Sigmoid colon (tissue), 6 donors: ENCODE measurements at regions not wholly inside any gene's neighbourhood (a gene's known extent, or its start where the extent isn't known, plus 50 kb on each side); places are given as distances from the start of the nearest gene placed in this dataset.

ENCODE experiments used
- DNase-seq: peaks from one replicate; pipeline ENCODE4 v3.0.0-alpha.2; 2019
- H3K27ac ChIP-seq, 4 donors: fragments of 200-600 bp; sonication (generic); one replicate each; pipeline ENCODE4 v1.5.1; 2016 to 2019; ENCODE audit warnings: mild to moderate bottlenecking in 1 of 4
- H3K27me3 ChIP-seq, 3 donors: fragments of 200-600 bp; sonication (generic); one replicate each; pipeline ENCODE4 v1.5.1; 2019; ENCODE audit warnings: mild to moderate bottlenecking in 1 of 3
- H3K36me3 ChIP-seq, 4 donors: fragments of 200-600 bp; sonication (generic); one replicate each; pipeline ENCODE4 v1.5.1; 2016 to 2019
- H3K4me1 ChIP-seq, 4 donors: fragments of 200-600 bp; sonication (generic); one replicate each; pipeline ENCODE4 v1.5.1; 2017 to 2019
- H3K4me3 ChIP-seq, 4 donors: fragments of 200-600 bp; sonication (generic); one replicate each; pipeline ENCODE4 v1.5.1; 2017 to 2019; ENCODE audit warnings: mild to moderate bottlenecking in 2 of 4, moderate library complexity in 1 of 4
- H3K9me3 ChIP-seq, 4 donors: fragments of 200-600 bp in 3 of 4; sonication (generic) in 3 of 4; one replicate each; pipeline versions ENCODE4 v1.5.1 to v1.6.1; 2013 to 2019
- EP300 ChIP-seq, 4 donors: sonication (generic); formaldehyde crosslinking; IDR thresholded peaks; one replicate each; pipeline ENCODE4 v1.6.1; 2017; ENCODE audit warnings: antibody characterized with exemption in 4 of 4
- POLR2A ChIP-seq, 2 donors: fragments of 450-650 bp; IDR thresholded peaks; one replicate each; pipeline ENCODE4 v1.6.1; 2016; ENCODE audit warnings: antibody characterized with exemption in 2 of 2, mild to moderate bottlenecking in 2 of 2, moderate library complexity in 2 of 2
- POLR2AphosphoS5 ChIP-seq, 4 donors: sonication (generic); formaldehyde crosslinking; IDR thresholded peaks; one replicate each; pipeline ENCODE4 v1.6.1; 2017; ENCODE audit warnings: antibody characterized with exemption in 4 of 4
- WGBS, 2 donors: extraction: QIAGEN DNeasy Blood & Tissue Kit; methylation state at CpG; one replicate each; pipeline ENCODE4 v1.1.7; 2013; 5-methylcytosine and 5-hydroxymethylcytosine counted together
- intact Hi-C: fragments of 100-400 bp; cut with DNase I; formaldehyde crosslinking; loops from one replicate; pipeline ENCODE4 v1.15.1; 2023
- TF ChIP-seq, protein P1 (sequence below), 4 experiments: fragments of 450-650 bp in 3 of 4; fragments of 200-600 bp in 1 of 4; IDR thresholded peaks; one replicate each; pipeline ENCODE4 v1.5.1; 2016 to 2019; ENCODE audit warnings: antibody characterized with exemption in 4 of 4, mild to moderate bottlenecking in 3 of 4, moderate library complexity in 2 of 4
- donor health status: healthy with polysubstance abuse.
- donor health status: healthy.

GRCh38 chr10:131642966-131643365, 257.8 kb upstream of the PPP2R2D start:
- TF ChIP-seq POLR2AphosphoS5 (IDR thresholded peaks at IDR 0.05) (no peak), EP300 (IDR thresholded peaks at IDR 0.05) (no peak), POLR2A (IDR thresholded peaks at IDR 0.05) (no peak)
- TF ChIP-seq, protein P1, sequence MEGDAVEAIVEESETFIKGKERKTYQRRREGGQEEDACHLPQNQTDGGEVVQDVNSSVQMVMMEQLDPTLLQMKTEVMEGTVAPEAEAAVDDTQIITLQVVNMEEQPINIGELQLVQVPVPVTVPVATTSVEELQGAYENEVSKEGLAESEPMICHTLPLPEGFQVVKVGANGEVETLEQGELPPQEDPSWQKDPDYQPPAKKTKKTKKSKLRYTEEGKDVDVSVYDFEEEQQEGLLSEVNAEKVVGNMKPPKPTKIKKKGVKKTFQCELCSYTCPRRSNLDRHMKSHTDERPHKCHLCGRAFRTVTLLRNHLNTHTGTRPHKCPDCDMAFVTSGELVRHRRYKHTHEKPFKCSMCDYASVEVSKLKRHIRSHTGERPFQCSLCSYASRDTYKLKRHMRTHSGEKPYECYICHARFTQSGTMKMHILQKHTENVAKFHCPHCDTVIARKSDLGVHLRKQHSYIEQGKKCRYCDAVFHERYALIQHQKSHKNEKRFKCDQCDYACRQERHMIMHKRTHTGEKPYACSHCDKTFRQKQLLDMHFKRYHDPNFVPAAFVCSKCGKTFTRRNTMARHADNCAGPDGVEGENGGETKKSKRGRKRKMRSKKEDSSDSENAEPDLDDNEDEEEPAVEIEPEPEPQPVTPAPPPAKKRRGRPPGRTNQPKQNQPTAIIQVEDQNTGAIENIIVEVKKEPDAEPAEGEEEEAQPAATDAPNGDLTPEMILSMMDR (IDR thresholded peaks at IDR 0.05), result no peak
- no peaks in the 10 kb centered on the region for H3K27me3 ChIP-seq
- no peaks in the 10 kb centered on the region for H3K36me3 ChIP-seq
- peaks cover 0 to 6% (median 4%) of the 10 kb centered on the region in 4 donors for H3K9me3 ChIP-seq
- 75 to 78% methylated on average over 4 of the region's 4 CpGs for whole genome bisulfite sequencing, 2 donors
- no peak overlapping the region for H3K4me3 ChIP-seq
- no peak for DNase-seq
- intact Hi-C loops, result no loop called here
- no peak overlapping the region for H3K27ac ChIP-seq
- no peaks in the 10 kb centered on the region for H3K4me1 ChIP-seq

DNA sequence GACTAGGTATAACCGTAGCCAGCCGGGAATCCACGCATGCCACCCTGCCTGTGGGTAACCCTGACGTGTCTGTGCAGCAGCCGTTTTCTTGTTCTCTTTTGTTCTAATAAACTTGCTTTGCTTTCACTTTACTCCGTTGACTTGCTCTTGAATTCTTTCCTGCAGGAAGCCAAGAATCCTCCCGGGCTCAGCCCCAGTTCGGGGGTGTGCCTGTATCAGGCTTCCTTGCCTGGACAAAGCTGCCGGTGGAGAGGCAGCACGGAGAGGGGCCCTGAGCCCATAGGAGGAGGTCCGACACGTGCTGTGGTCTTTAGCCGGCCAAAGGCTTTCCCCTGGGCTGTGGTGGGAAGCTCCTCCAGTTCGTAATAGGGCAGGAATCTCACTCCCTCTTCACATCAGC, 256.5 kb upstream of the PPP2R2D start:
- Histone ChIP-seq H3K27me3 (no peaks in the 10 kb centered on the region), H3K36me3 (no peaks in the 10 kb centered on the region), H3K4me1 (no peaks in the 10 kb centered on the region), H3K9me3 (peaks cover 0 to 6% (median 4%) of the 10 kb centered on the region in 4 donors), H3K4me3 (peak overlapping the region in 1 of 4 donors; percentile 33), H3K27ac (no peak overlapping the region)
- TF ChIP-seq POLR2A (IDR thresholded peaks at IDR 0.05) (no peak), EP300 (IDR thresholded peaks at IDR 0.05) (no peak), POLR2AphosphoS5 (IDR thresholded peaks at IDR 0.05) (no peak)
- TF ChIP-seq, protein P1 (IDR thresholded peaks at IDR 0.05), result no peak
- no peak for DNase-seq
- 71 to 81% methylated on average over 14 of the region's 14 CpGs for WGBS, 2 donors
- intact Hi-C loops, result no loop called here

DNA sequence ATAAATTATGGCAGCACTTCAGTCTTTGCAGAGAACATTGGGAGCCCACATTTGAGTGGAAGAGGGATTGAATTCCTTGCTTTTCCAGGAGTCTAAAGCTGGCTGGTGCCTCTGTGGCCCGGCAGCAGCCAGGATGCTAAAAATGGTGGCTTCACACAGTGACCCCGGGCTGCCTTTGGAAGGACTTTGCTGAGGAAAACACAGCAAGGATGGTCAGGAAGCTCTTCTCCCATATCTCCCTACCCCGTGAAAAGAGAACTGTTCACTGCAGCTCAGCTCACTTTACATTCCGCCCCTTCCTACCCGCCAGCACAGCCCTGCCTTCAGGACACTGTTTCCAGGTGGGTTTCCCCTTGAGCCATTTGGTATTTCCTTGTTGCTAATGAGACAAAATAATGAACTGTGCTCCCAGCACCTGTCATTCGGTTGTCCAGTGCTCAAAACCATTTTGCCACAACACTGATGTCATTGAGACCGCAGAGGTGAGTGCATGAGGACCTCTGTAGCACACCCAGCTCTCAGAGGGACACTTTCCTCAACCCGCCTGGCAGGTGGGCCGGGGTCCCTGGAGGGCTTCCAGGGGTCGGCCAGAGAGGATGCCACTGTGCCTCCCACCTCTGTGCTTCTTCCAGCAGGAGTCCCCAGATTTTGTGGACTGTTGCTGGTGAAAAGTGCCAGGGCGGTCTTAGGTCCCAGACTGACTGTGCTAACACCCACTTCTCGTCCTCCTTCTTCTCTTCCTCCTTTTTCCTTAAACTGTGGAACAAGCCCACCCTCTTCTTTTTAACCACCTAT, 255.7 kb upstream of the PPP2R2D start:
- intact Hi-C loops, result no loop called here

GRCh38 chr10:131645756-131646155, 255.1 kb upstream of the PPP2R2D start:
- no peaks in the 10 kb centered on the region for H3K9me3 ChIP-seq
- no peaks in the 10 kb centered on the region for H3K36me3 ChIP-seq
- H3K4me3 ChIP-seq, result no peak overlapping the region
- H3K27me3 ChIP-seq, result peaks cover 0 to 8% (median 8%) of the 10 kb centered on the region in 3 donors
- no peak for TF ChIP-seq POLR2A (IDR thresholded peaks at IDR 0.05)
- no peak for TF ChIP-seq POLR2AphosphoS5 (IDR thresholded peaks at IDR 0.05)
- TF ChIP-seq, protein P1 (IDR thresholded peaks at IDR 0.05), result no peak
- TF ChIP-seq EP300 (IDR thresholded peaks at IDR 0.05), result no peak
- no peak for DNase-seq
- no peaks in the 10 kb centered on the region for H3K4me1 ChIP-seq
- intact Hi-C loops, result no loop called here
- H3K27ac ChIP-seq, result no peak overlapping the region
- 88 to 90% methylated on average over 10 of the region's 10 CpGs for WGBS, 2 donors

More for the DNA sequence above, 255.7 kb upstream of the PPP2R2D start:
- H3K4me1 ChIP-seq, result no peaks in the 10 kb centered on the region
- H3K27me3 ChIP-seq, result peaks cover 0 to under 1% (median under 1%) of the 10 kb centered on the region in 3 donors
- WGBS, 2 donors, result 86 to 87% methylated on average over 12 of the region's 12 CpGs
- DNase-seq, result no peak
- H3K36me3 ChIP-seq, result no peaks in the 10 kb centered on the region
- H3K4me3 ChIP-seq, result no peak overlapping the region
- H3K9me3 ChIP-seq, result peaks cover 0 to 2% (median under 1%) of the 10 kb centered on the region in 4 donors
- no peak overlapping the region for H3K27ac ChIP-seq
- no peak for TF ChIP-seq POLR2A (IDR thresholded peaks at IDR 0.05)
- TF ChIP-seq, protein P1 (IDR thresholded peaks at IDR 0.05), result no peak
- TF ChIP-seq POLR2AphosphoS5 (IDR thresholded peaks at IDR 0.05), result no peak
- TF ChIP-seq EP300 (IDR thresholded peaks at IDR 0.05), result no peak
